Suprapubic skin (tissue), 4 donors: ENCODE measurements at regions not wholly inside any gene's neighbourhood (a gene's known extent, or its start where the extent isn't known, plus 50 kb on each side); places are given as distances from the start of the nearest gene placed in this dataset.

Experiments
- DNase-seq, 2 donors: peaks; one replicate each; pipeline ENCODE4 v3.0.0-alpha.2; 2019; ENCODE audit warnings: low spot score in 2 of 2
- H3K27ac ChIP-seq: fragments of 200-600 bp; sonication (generic); one replicate; pipeline ENCODE4 v1.5.1; 2019
- H3K27me3 ChIP-seq: fragments of 200-600 bp; sonication (generic); one replicate; pipeline ENCODE4 v1.5.1; 2019
- H3K36me3 ChIP-seq: fragments of 200-600 bp; sonication (generic); one replicate; pipeline ENCODE4 v1.5.1; 2019
- H3K4me1 ChIP-seq: fragments of 200-600 bp; sonication (generic); one replicate; pipeline ENCODE4 v1.5.1; 2019
- H3K4me3 ChIP-seq: fragments of 200-600 bp; sonication (generic); one replicate; pipeline ENCODE4 v1.5.1; 2019; ENCODE audit warnings: mild to moderate bottlenecking
- H3K9me3 ChIP-seq: fragments of 200-600 bp; sonication (generic); one replicate; pipeline ENCODE4 v1.5.1; 2019
- CTCF ChIP-seq, 2 donors: fragments of 200-600 bp in 1 of 2; fragments of 450-650 bp in 1 of 2; sonication (generic) in 1 of 2; IDR thresholded peaks; one replicate each; pipeline ENCODE4 v1.5.1; 2016 to 2019; ENCODE audit warnings: antibody characterized with exemption in 2 of 2, mild to moderate bottlenecking in 1 of 2, moderate library complexity in 1 of 2
- EP300 ChIP-seq: sonication (generic); formaldehyde crosslinking; IDR thresholded peaks from one replicate; pipeline ENCODE4 v1.6.1; 2017; ENCODE audit warnings: antibody characterized with exemption
- POLR2A ChIP-seq, 2 donors: fragments of 450-650 bp; IDR thresholded peaks; one replicate each; pipeline ENCODE4 v1.6.1; 2017; ENCODE audit warnings: antibody characterized with exemption in 2 of 2, mild to moderate bottlenecking in 2 of 2, moderate library complexity in 2 of 2
- POLR2AphosphoS5 ChIP-seq, 3 donors: sonication (generic); formaldehyde crosslinking; IDR thresholded peaks; one replicate each; pipeline ENCODE4 v1.6.1; 2017; ENCODE audit warnings: antibody characterized with exemption in 3 of 3
- WGBS: methylation state at CpG from one replicate; pipeline ENCODE4 v1.1.5; 2018; 5-methylcytosine and 5-hydroxymethylcytosine counted together

DNA sequence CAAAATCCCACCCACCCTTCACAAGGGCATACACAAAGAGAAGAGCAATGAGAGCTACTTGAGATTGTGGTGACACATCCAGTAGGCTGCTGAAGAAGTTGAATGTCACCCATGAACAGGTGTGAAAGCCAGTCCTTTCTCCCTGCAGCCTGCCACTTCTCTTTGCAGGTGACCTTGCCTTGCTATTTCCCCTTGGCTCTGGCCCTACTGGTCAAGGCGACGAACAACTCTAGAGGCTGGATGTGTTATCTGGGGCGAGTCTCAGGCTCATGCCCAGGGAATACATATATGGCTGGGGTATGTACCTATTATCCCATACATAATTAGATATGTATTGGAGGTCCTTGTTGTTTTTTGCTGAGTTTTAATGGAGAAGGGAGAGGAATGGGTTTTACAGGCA is 70.2 kb upstream of the EGLN3 start:
- no peak for DNase-seq
- Histone ChIP-seq H3K9me3 (no peaks in the 10 kb centered on the region), H3K4me1 (peaks cover 14% of the 10 kb centered on the region), H3K36me3 (no peaks in the 10 kb centered on the region), H3K4me3 (no peak overlapping the region), H3K27me3 (no peaks in the 10 kb centered on the region), H3K27ac (no peak overlapping the region)
- 97% methylated on average over 3 of the region's 3 CpGs for whole genome bisulfite sequencing
- TF ChIP-seq POLR2A (IDR thresholded peaks at IDR 0.05) (no peak), CTCF (IDR thresholded peaks at IDR 0.05) (no peak), POLR2AphosphoS5 (IDR thresholded peaks at IDR 0.05) (no peak), EP300 (no peak)

DNA sequence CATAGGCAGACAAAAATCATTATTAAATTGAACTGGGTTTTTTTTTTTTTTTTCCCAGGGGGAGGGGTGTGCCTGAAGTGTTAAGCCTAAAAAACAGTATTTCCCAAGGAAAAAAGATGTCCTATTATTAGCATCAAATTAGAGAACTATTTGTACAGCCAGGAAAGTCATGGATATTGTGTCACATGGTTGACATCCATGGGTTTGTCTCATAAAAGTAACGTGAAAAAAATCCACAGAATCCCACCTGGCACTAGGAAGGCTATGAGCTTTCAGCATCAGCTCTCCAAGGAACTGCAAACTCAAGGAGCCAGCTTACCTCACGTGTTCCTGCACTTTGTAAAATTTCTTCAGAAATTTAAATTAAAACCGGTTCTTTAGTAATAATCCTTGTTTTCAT is 69.1 kb upstream of the EGLN3 start:
- Histone ChIP-seq H3K9me3 (no peaks in the 10 kb centered on the region), H3K27me3 (no peaks in the 10 kb centered on the region), H3K36me3 (no peaks in the 10 kb centered on the region), H3K4me3 (no peak overlapping the region), H3K27ac (no peak overlapping the region), H3K4me1 (peaks cover 14% of the 10 kb centered on the region)
- DNase-seq: no peak
- no peak for TF ChIP-seq POLR2AphosphoS5 (IDR thresholded peaks at IDR 0.05)
- WGBS: 73% methylated on average over 3 of the region's 3 CpGs

GRCh38 chr14:34018564-34019244 is 67.8 kb upstream of the EGLN3 start:
- Histone ChIP-seq H3K27ac (peak overlapping the region; percentile 50), H3K4me3 (no peak overlapping the region), H3K36me3 (no peaks in the 10 kb centered on the region), H3K4me1 (peaks cover 14% of the 10 kb centered on the region), H3K9me3 (no peaks in the 10 kb centered on the region), H3K27me3 (no peaks in the 10 kb centered on the region)
- TF ChIP-seq CTCF (IDR thresholded peaks at IDR 0.05) (no peak), POLR2AphosphoS5 (IDR thresholded peaks at IDR 0.05) (peak in 1 of 3 donors; percentile 8)
- DNase-seq: peak in 1 of 2 donors; percentile 69
- WGBS: 68% methylated on average over 17 of the region's 17 CpGs

DNA sequence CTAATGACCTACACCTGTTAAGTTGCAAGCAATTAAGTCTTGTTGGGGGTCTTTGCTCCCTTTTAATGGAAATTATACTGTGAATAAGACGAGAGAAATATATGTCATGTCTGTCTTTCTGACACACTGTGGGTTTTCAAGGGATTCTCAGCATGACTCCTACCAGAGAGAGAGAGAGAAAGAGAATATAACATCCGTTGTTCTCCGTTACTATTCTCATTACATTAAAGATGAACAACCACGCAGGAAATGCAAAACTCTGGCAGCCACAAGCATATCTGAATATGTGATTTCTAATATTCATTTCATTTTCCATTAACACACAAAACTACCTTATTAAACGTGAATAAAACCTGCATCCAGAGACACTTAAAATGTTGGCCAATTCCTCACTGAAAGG is 67.3 kb upstream of the EGLN3 start:
- Histone ChIP-seq H3K4me1 (peaks cover 14% of the 10 kb centered on the region), H3K27ac (peak overlapping the region; percentile 41), H3K27me3 (no peaks in the 10 kb centered on the region), H3K4me3 (no peak overlapping the region), H3K9me3 (no peaks in the 10 kb centered on the region), H3K36me3 (no peaks in the 10 kb centered on the region)
- no peak for DNase-seq
- TF ChIP-seq POLR2AphosphoS5 (IDR thresholded peaks at IDR 0.05): no peak
- no peak for TF ChIP-seq POLR2A (IDR thresholded peaks at IDR 0.05)
- TF ChIP-seq CTCF (IDR thresholded peaks at IDR 0.05): no peak
- no peak for TF ChIP-seq EP300
- WGBS: 88% methylated on average over 5 of the region's 5 CpGs

GRCh38 chr14:34015383-34015782 is 64.5 kb upstream of the EGLN3 start:
- Histone ChIP-seq H3K27ac (no peak overlapping the region), H3K27me3 (no peaks in the 10 kb centered on the region), H3K4me3 (no peak overlapping the region), H3K9me3 (no peaks in the 10 kb centered on the region), H3K36me3 (no peaks in the 10 kb centered on the region), H3K4me1 (peaks cover 9% of the 10 kb centered on the region)
- TF ChIP-seq CTCF (IDR thresholded peaks at IDR 0.05): no peak
- TF ChIP-seq POLR2AphosphoS5 (IDR thresholded peaks at IDR 0.05): no peak
- no peak for TF ChIP-seq POLR2A (IDR thresholded peaks at IDR 0.05)
- TF ChIP-seq EP300: no peak
- WGBS: 96% methylated on average over 2 of the region's 2 CpGs
- DNase-seq: no peak

DNA sequence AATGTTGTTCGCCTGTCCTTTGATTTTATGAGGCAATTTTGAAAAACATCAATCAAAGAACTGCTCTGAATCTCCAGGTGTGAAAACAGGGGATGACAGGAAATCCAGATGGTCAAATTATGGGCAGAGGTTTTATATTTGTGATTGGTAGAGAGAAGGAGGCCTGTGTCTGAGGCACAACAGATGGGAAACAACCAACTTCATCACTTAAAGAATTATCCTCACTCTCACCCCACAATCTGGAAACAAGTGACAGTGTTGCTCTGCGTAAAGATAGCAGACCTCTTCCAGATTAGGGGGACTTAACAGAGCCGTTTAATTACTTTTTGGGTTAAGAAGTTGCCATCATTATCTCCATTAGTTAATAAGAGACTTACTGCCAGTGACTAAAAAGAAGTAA is 64.1 kb upstream of the EGLN3 start:
- TF ChIP-seq CTCF (IDR thresholded peaks at IDR 0.05) (no peak), POLR2A (IDR thresholded peaks at IDR 0.05) (no peak), POLR2AphosphoS5 (IDR thresholded peaks at IDR 0.05) (no peak), EP300 (no peak)
- Histone ChIP-seq H3K9me3 (no peaks in the 10 kb centered on the region), H3K27ac (no peak overlapping the region), H3K4me1 (peaks cover 9% of the 10 kb centered on the region), H3K4me3 (no peak overlapping the region), H3K36me3 (no peaks in the 10 kb centered on the region), H3K27me3 (no peaks in the 10 kb centered on the region)
- 95% methylated on average over 3 of the region's 3 CpGs for WGBS
- no peak for DNase-seq
